Astrocyte (in vitro differentiated cells and primary cell): ENCODE measurements at regions not wholly inside any gene's neighbourhood (a gene's known extent, or its start where the extent isn't known, plus 50 kb on each side); places are given as distances from the start of the nearest gene placed in this dataset.

Source experiments
- CTCF ChIP-seq: IDR thresholded peaks from 2 replicates; pipeline ENCODE4 v1.5.1; 2011; ENCODE audit warnings: low read depth, mild to moderate bottlenecking, inconsistent platforms, low read length, moderate library complexity; ENCODE audit not compliant: insufficient read depth
- EZH2 ChIP-seq: IDR thresholded peaks from 2 replicates; pipeline ENCODE4 v1.6.1; 2012; ENCODE audit warnings: mild to moderate bottlenecking, low read length, inconsistent platforms; ENCODE audit not compliant: insufficient read depth

- no peak for TF ChIP-seq CTCF
- TF ChIP-seq EZH2 = no peak
Measured at GRCh38 chr5:125219710-125220109, 473.3 kb upstream of the ZNF608 start.
